ENCODE measurements at regions not wholly inside any gene's neighbourhood (a gene's known extent, or its start where the extent isn't known, plus 50 kb on each side); places are given as distances from the start of the nearest gene placed in this dataset.

DNA sequence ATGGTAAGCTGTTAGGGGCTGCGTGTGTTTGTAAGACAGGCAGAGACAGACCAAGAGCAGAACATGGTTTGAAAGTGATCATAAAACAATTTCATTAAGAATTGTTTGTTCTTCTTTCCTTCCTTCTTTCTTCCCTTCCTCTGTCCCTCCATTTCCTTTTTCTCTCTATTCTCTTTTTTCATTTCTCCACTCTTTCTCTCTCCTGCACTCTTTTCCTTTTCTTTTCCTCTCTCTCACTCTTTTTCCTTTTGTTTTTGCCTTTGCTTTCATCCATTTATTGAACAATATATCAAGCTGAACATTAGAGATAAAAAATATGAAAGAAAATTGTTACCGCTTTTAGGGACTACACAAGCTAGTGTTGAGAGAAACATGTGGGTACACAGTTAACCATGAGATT, 62.2 kb upstream of the GOLIM4 start:
- in situ Hi-C loops (cut with HindIII; ENCODE audit: low pct_ligation_motif_present, low pct_unique_long_range_greater_than_20kb, low sequenced_read_pairs), result no loop called here
- no peak for DNase-seq

DNA sequence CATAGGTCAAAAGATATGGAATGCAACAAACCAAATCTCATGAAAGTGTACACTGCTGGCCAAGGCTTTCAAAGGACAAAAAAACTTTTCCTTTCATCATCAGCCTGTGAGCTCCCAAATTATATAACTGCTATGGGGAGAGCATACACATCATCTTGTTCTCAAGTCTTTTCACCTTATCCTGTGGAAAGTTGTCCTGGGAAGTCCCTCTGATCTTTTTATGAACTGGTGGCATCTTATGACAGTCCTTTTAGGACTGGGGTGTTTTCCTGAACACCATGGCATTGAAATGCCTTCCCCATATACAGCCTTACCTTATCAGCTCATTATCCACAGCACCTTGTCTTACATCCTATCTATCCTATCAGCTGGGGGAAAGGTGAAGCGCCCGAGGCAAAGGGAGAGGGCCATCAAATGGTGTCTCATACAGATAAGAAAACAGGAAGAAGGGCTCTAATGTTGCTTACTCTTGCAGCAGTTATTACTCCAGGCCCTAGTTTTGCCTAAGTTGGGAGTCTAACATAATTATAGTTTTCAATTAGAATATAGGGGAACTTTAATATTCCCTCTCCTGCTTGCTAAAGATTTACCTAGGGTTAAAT, 61.5 kb upstream of the GOLIM4 start:
- in situ Hi-C loops (cut with HindIII; ENCODE audit: low pct_ligation_motif_present, low pct_unique_long_range_greater_than_20kb, low sequenced_read_pairs), result no loop called here

DNA sequence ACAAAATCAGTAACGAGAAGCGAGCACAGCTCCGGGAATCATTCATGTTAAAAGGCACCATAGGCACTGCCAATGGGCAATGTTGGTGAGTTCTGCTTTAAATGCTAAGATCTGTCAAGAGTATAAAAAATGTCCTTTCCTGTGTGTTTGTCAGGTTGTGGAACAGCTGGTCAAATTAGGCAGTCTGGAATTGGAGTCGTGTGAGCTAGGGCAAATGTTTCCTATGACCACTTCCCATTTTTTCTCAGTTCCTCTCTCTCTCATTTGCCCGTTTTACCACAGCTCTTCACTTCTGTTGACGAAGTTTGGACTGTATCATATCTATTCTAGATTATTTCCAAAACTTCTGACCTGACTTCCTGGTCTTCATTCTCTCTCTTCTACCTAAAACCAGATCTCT, 60.8 kb upstream of the GOLIM4 start:
- in situ Hi-C loops (cut with HindIII; ENCODE audit: low pct_ligation_motif_present, low pct_unique_long_range_greater_than_20kb, low sequenced_read_pairs), result no loop called here
- no peak for DNase-seq

More for the DNA sequence above, 61.5 kb upstream of the GOLIM4 start:
- DNase-seq, result no peak

DNA sequence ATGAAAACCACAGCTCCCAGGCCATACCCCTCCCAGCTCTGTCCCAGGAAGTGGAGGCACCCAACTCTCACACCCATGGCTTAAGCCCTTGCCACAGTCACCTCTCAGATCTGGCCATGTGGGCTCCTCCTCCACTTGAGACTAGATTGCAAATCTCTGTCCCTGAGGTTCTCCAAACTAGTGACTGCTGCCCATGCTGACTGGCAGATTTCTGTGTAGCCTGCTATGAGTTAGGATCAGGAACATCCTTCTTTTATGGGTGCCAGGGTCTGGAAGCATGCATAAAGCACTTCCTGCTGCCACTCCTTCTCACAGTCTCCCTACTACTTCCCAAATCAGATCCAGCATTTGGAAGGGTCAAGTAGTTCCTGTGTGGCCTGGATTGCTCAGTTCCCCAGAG, 59.6 kb upstream of the GOLIM4 start:
- in situ Hi-C loops (cut with HindIII; ENCODE audit: low pct_ligation_motif_present, low pct_unique_long_range_greater_than_20kb, low sequenced_read_pairs), result no loop called here
- no peak for DNase-seq

DNA sequence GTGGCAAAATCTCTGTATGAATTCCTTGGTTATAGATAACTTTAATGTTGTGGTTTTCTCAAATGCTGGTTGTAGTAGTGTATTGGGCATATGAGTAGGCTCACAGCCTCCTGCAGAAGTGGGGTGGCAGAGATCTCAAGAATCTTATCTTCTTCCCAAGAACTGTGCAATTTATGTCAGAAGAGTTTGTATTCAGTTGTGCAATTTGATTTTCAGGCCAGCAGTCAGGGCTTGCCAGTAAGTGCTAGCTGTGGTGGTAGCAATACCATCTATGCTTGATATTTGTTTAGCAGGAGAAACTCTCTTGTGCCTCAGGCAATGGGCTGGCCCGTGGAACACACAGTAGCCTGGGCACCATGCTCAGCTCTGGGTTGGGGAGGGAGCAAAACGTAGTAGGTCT, 58.4 kb upstream of the GOLIM4 start:
- in situ Hi-C loops (cut with HindIII; ENCODE audit: low pct_ligation_motif_present, low pct_unique_long_range_greater_than_20kb, low sequenced_read_pairs), result no loop called here
- no peak for DNase-seq

DNA sequence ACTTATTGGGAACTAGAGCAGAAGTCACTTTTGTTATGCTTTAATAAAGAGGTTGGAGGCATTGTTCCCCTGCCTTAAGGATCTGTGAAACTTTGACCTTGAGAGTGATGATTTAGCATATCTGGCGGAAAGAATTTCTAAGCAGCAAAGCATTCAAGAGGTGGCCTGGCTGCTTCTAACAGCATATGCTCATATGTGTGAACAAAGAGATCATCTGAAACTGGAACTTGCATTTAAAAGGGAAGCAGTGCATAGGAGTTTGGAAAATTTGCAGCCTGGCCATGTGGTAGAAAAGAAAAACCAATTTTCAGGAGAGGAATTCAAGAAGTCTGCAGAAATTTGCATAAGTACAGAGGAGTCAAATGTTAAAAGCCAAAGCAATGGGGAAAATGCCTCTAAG, 56.4 kb upstream of the GOLIM4 start:
- in situ Hi-C loops (cut with HindIII; ENCODE audit: low pct_ligation_motif_present, low pct_unique_long_range_greater_than_20kb, low sequenced_read_pairs), result no loop called here
- DNase-seq, result no peak

Measured in ACHN (cell line).